ENCODE measurements at regions not wholly inside any gene's neighbourhood (a gene's known extent, or its start where the extent isn't known, plus 50 kb on each side); places are given as distances from the start of the nearest gene placed in this dataset.

DNA sequence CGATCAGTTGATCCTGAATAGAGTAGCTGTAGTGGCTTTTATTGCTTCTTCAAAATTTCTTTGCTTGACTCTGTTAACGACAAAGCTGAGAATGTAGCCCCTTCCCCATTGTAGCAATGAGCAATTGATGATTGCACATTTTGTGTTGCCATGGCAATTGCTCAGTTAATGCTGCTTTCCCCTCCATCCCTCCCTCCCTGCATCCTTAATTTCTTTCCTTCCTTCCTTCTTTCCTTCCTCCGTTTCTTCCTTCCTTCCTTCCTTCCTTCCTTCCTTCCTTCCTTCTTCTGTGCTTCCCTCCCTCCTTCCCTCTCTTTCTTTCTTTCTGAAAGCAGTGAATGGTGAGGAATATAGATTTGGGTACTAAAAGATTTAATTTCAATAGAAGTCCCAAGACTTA lies 557.3 kb upstream of the MAP3K7 start:
- ChIA-PET RAD21 (ENCODE audit: unreplicated experiment) (no interaction called here), CTCF (interaction anchor here (1.4 kb wide), 1 partner anchor 63 kb away, joined by 4 read pairs; no protein-coding TSS in a partner anchor), POLR2A (no interaction called here), SMC1A (ENCODE audit: uncharacterized antibody, unreplicated experiment) (interaction anchor here (1.4 kb wide), 1 partner anchor 203 kb away, joined by 3 read pairs; no protein-coding TSS in a partner anchor)
- ATAC-seq: no peak
- FAIRE-seq: no peak
- Histone ChIP-seq H3K4me1 (ENCODE audit: control insufficient read depth, insufficient read depth, low read length) (no peaks in the 10 kb centered on the region), H2AFZ (ENCODE audit: control insufficient read depth, low read depth, low read length) (no peak overlapping the region), H3K4me3 (no peak overlapping the region), H3K9ac (ENCODE audit: control insufficient read depth, insufficient read depth, low read length) (no peak overlapping the region), H3K27ac (ENCODE audit: control insufficient read depth, insufficient read depth) (no peak overlapping the region), H3K36me3 (ENCODE audit: control insufficient read depth in 2 of 2, insufficient read depth in 2 of 2, low read length in 1 of 2) (no peaks in the 10 kb centered on the region), H3K4me2 (ENCODE audit: control insufficient read depth, insufficient read depth) (no peak overlapping the region), H4K20me1 (ENCODE audit: control insufficient read depth, insufficient read depth) (no peaks in the 10 kb centered on the region), H3K27me3 (replicated peaks in 1 of 2; ENCODE audit: control insufficient read depth in 2 of 2, insufficient read depth in 2 of 2, low read length in 1 of 2) (no peaks in the 10 kb centered on the region), H3K79me2 (ENCODE audit: control insufficient read depth, insufficient read depth, low read length) (no peaks in the 10 kb centered on the region), H3K9me3 (replicated peaks; ENCODE audit: control insufficient read depth, insufficient read depth, low read length) (no peaks in the 10 kb centered on the region)
- intact Hi-C loops (cut with micrococcal nuclease; ENCODE audit: unreplicated experiment) (no loop called here), in situ Hi-C loops (cut with MboI) (no loop called here)
- WGBS (ENCODE audit: insufficient coverage, insufficient replicate concordance, low lambda C conversion rate, missing lambda C conversion rate): 7% methylated on average over 3 of the region's 3 CpGs
- DNase-seq (ENCODE audit: low read depth, low spot score): no peak
- no TSS peak for BruUV-seq (replicated peaks)
- no peak for TF ChIP-seq POLR2AphosphoS2 (IDR thresholded peaks at IDR 0.05; ENCODE audit: low read depth, low read length)
- no peak for TF ChIP-seq IKZF1 (conservative IDR thresholded peaks at IDR 0.05)
- TF ChIP-seq CHD1 (IDR thresholded peaks at IDR 0.05; ENCODE audit: low read depth, low read length): no peak
- no peak for TF ChIP-seq SIN3A (IDR thresholded peaks at IDR 0.05; ENCODE audit: low read depth, low read length)
- no peak for TF ChIP-seq RAD21 (IDR thresholded peaks at IDR 0.05; ENCODE audit: insufficient read depth, low read depth, low read length)
- no peak for TF ChIP-seq RCOR1 (conservative IDR thresholded peaks at IDR 0.05; ENCODE audit: low read depth, low read length)
- no peak for TF ChIP-seq CHD4 (IDR thresholded peaks at IDR 0.05)
- no peak for TF ChIP-seq POLR2AphosphoS5 (IDR thresholded peaks at IDR 0.05; ENCODE audit: low read length)
- TF ChIP-seq POU2F2 (IDR thresholded peaks at IDR 0.05; ENCODE audit: borderline replicate concordance, low read depth, low read length): no peak
- TF ChIP-seq, protein P1, sequence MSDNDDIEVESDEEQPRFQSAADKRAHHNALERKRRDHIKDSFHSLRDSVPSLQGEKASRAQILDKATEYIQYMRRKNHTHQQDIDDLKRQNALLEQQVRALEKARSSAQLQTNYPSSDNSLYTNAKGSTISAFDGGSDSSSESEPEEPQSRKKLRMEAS (IDR thresholded peaks at IDR 0.05; ENCODE audit: low read depth, low read length): no peak
- no peak for TF ChIP-seq MTA3 (IDR thresholded peaks at IDR 0.05; ENCODE audit: borderline replicate concordance, low read length)
- no peak for TF ChIP-seq SRF (IDR thresholded peaks at IDR 0.05; ENCODE audit: low read depth in 2 of 2, low read length in 2 of 2)
- TF ChIP-seq TCF7 (IDR thresholded peaks at IDR 0.05; ENCODE audit: borderline replicate concordance): no peak

All from GM12878 (cell line).